ENCODE measurements at regions not wholly inside any gene's neighbourhood (a gene's known extent, or its start where the extent isn't known, plus 50 kb on each side); places are given as distances from the start of the nearest gene placed in this dataset.

GRCh38 chr15:87489456-87489855 lies 767.1 kb downstream of the NTRK3 start:
- TF ChIP-seq CTCF (IDR thresholded peaks at IDR 0.05; ENCODE audit: insufficient read depth, low read length) (no peak), POLR2AphosphoS5 (IDR thresholded peaks at IDR 0.05; ENCODE audit: low read depth) (no peak), GABPA (IDR thresholded peaks at IDR 0.05; ENCODE audit: low read depth) (no peak), SPI1 (IDR thresholded peaks at IDR 0.05; ENCODE audit: borderline replicate concordance, low read depth) (no peak)
- TF ChIP-seq, protein P1, sequence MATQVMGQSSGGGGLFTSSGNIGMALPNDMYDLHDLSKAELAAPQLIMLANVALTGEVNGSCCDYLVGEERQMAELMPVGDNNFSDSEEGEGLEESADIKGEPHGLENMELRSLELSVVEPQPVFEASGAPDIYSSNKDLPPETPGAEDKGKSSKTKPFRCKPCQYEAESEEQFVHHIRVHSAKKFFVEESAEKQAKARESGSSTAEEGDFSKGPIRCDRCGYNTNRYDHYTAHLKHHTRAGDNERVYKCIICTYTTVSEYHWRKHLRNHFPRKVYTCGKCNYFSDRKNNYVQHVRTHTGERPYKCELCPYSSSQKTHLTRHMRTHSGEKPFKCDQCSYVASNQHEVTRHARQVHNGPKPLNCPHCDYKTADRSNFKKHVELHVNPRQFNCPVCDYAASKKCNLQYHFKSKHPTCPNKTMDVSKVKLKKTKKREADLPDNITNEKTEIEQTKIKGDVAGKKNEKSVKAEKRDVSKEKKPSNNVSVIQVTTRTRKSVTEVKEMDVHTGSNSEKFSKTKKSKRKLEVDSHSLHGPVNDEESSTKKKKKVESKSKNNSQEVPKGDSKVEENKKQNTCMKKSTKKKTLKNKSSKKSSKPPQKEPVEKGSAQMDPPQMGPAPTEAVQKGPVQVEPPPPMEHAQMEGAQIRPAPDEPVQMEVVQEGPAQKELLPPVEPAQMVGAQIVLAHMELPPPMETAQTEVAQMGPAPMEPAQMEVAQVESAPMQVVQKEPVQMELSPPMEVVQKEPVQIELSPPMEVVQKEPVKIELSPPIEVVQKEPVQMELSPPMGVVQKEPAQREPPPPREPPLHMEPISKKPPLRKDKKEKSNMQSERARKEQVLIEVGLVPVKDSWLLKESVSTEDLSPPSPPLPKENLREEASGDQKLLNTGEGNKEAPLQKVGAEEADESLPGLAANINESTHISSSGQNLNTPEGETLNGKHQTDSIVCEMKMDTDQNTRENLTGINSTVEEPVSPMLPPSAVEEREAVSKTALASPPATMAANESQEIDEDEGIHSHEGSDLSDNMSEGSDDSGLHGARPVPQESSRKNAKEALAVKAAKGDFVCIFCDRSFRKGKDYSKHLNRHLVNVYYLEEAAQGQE (IDR thresholded peaks at IDR 0.05; ENCODE audit: insufficient replicate concordance, low read depth): no peak

Measured in HL-60 (cell line).